SU-DHL-6 (cell line): ENCODE measurements at regions not wholly inside any gene's neighbourhood (a gene's known extent, or its start where the extent isn't known, plus 50 kb on each side); places are given as distances from the start of the nearest gene placed in this dataset.

Source experiments
- EZH2phosphoT487 ChIP-seq: fragments of 200-600 bp; sonication (generic), shearing (Covaris generic); conservative IDR thresholded peaks from 2 replicates; pipeline ENCODE4 v1.6.1; 2018; ENCODE audit warnings: mild to moderate bottlenecking, antibody characterized with exemption, low read length, moderate library complexity, mixed read lengths
- TF ChIP-seq, protein P1 (sequence below): fragments of 200-600 bp; sonication (generic); IDR thresholded peaks from one replicate; pipeline ENCODE4 v1.5.1; 2017; ENCODE audit warnings: antibody characterized with exemption, mild to moderate bottlenecking, low read length, moderate library complexity; ENCODE audit not compliant: insufficient read depth, poor library complexity, severe bottlenecking

DNA sequence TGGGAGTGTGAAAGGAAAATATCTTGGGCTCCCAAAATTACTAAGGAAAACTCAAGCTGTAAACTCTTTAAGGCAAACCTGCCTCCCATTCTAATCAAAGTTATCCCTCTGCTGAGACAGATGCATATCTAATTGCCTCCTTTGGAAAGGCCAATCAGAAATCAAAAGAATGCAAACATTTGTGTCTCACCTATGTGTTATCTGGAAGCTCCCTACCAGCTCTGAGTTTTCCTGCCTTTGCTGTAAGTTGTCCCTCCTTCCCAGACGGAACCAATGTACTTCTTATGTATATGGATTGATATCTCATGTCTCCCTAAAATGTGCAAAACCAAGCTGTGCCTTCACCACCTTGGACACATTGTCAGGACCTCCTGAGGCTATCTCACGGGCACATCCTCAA, 95.8 kb downstream of the AASDHPPT start:
- TF ChIP-seq, protein P1, sequence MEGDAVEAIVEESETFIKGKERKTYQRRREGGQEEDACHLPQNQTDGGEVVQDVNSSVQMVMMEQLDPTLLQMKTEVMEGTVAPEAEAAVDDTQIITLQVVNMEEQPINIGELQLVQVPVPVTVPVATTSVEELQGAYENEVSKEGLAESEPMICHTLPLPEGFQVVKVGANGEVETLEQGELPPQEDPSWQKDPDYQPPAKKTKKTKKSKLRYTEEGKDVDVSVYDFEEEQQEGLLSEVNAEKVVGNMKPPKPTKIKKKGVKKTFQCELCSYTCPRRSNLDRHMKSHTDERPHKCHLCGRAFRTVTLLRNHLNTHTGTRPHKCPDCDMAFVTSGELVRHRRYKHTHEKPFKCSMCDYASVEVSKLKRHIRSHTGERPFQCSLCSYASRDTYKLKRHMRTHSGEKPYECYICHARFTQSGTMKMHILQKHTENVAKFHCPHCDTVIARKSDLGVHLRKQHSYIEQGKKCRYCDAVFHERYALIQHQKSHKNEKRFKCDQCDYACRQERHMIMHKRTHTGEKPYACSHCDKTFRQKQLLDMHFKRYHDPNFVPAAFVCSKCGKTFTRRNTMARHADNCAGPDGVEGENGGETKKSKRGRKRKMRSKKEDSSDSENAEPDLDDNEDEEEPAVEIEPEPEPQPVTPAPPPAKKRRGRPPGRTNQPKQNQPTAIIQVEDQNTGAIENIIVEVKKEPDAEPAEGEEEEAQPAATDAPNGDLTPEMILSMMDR: no peak
- TF ChIP-seq EZH2phosphoT487: no peak
